GM13977 (cell line): ENCODE measurements at regions not wholly inside any gene's neighbourhood (a gene's known extent, or its start where the extent isn't known, plus 50 kb on each side); places are given as distances from the start of the nearest gene placed in this dataset.

Source experiments
- DNase-seq: peaks from one replicate; pipeline ENCODE4 v3.0.0; 2012; ENCODE audit warnings: low spot score
- CTCF ChIP-seq: IDR thresholded peaks from 2 replicates; pipeline ENCODE4 v1.5.1; 2012; ENCODE audit warnings: mild to moderate bottlenecking, control low read depth; ENCODE audit not compliant: insufficient read depth; ENCODE audit errors: extremely low read depth, missing control alignments
- in situ Hi-C: fragments of 300-500 bp; cut with MboI; formaldehyde crosslinking; loops from one replicate; pipeline ENCODE4 v1.12.0; 2022; ENCODE audit warnings: low sequenced_read_pairs, low pct_unique_long_range_greater_than_20kb, mixed read lengths, inconsistent platforms; ENCODE audit not compliant: unreplicated experiment

- no peak for DNase-seq
- no peak for TF ChIP-seq CTCF
- in situ Hi-C loops: no loop called here
These were observed 170.2 kb downstream of the FOXO1 start for GRCh38 chr13:40496035-40496810.

GRCh38 chr13:40498461-40498860 lies 168.0 kb downstream of the FOXO1 start:
- no peak for TF ChIP-seq CTCF
- no peak for DNase-seq
- in situ Hi-C loops: no loop called here

GRCh38 chr13:40502236-40502635 lies 164.2 kb downstream of the FOXO1 start:
- in situ Hi-C loops: no loop called here
- no peak for DNase-seq
- no peak for TF ChIP-seq CTCF

- no peak for DNase-seq
- no peak for TF ChIP-seq CTCF
- in situ Hi-C loops: no loop called here
These were observed 163.4 kb downstream of the FOXO1 start for GRCh38 chr13:40503011-40503410.

- TF ChIP-seq CTCF: no peak
- in situ Hi-C loops: no loop called here
- no peak for DNase-seq
These were observed 162.4 kb downstream of the FOXO1 start for GRCh38 chr13:40503966-40504591.

- TF ChIP-seq CTCF: no peak
- in situ Hi-C loops: no loop called here
These were observed 161.8 kb downstream of the FOXO1 start for GRCh38 chr13:40504641-40505040.

More at GRCh38 chr13:40504641-40505040, 161.8 kb downstream of the FOXO1 start:
- DNase-seq: no peak
